ENCODE measurements at regions not wholly inside any gene's neighbourhood (a gene's known extent, or its start where the extent isn't known, plus 50 kb on each side); places are given as distances from the start of the nearest gene placed in this dataset.
A peak's percentile ranks its signal among the peaks of the same experiment; 100 is the strongest.

GRCh38 chr13:40319699-40320579 lies 346.5 kb downstream of the FOXO1 start:
- no peaks in the 10 kb centered on the region for H3K36me3 Mint-ChIP-seq (ENCODE audit: low read depth)
- H3K4me1 Mint-ChIP-seq = peaks cover 47% of the 10 kb centered on the region
- H3K27me3 Mint-ChIP-seq = no peaks in the 10 kb centered on the region
- H3K9me3 Mint-ChIP-seq = peaks cover 16% of the 10 kb centered on the region
- peak; percentile 41 for ATAC-seq (replicated peaks)
- no peak overlapping the region for H3K4me3 Mint-ChIP-seq
- peak overlapping the region; percentile 41 for H3K27ac Mint-ChIP-seq

DNA sequence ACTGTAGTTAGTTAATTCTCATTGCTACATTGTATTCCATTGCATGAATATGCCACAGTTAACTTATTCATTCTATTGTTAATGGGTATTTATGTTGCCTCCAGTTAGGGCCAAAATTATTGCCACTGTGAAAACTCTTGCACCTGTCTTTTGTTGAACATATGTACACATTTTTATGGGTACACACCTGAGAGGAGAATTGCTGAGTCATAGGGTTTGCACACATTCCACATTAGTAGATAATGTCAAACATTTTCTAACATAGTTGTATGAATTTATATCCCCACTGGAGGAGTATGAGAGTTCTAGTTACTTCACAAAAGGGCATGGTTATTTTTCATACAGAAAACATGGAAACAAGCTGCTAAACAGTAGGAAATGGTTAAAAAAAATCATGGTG lies 338.4 kb downstream of the FOXO1 start:
- Mint-ChIP-seq H3K36me3 (ENCODE audit: low read depth) (no peaks in the 10 kb centered on the region), H3K9me3 (peaks cover 13% of the 10 kb centered on the region), H3K4me1 (peaks cover 10% of the 10 kb centered on the region), H3K27ac (no peak overlapping the region), H3K4me3 (no peak overlapping the region), H3K27me3 (no peaks in the 10 kb centered on the region)
- ATAC-seq (replicated peaks) = no peak

DNA sequence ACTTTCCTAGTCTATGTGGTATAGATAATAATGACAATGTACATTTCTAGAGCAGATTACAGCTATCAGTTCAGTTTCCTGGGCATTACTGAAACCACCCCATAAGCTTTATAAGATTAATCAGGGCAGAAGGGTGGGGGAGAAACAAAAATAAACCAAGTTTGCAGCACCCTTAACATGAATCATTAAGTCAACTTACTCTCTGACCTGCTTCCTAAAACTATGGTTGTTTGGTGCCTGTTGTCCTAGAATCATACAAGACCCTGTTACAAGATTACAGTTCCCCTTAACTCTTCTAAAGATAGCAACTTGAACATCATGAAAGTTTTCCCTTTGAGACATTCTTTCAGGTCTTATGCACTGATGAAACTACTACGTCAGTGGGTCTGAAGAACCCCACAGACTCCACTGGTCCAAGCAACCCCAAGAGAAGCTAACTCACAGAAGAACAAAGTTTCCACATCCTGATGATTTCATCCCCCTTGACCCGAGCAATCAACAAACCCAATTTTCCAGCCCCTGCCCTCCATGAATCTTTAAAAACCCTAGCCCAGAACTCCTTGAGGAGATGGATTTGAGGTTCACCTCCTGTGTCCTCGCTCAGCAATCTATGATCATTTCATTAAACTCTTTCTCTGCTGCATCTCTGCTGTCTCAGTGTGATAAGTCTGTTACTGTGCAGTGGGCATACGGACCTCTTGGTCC lies 336.5 kb downstream of the FOXO1 start:
- H3K4me3 Mint-ChIP-seq = no peak overlapping the region
- H3K36me3 Mint-ChIP-seq (ENCODE audit: low read depth) = no peaks in the 10 kb centered on the region
- H3K27me3 Mint-ChIP-seq = no peaks in the 10 kb centered on the region
- peaks cover 10% of the 10 kb centered on the region for H3K4me1 Mint-ChIP-seq
- H3K9me3 Mint-ChIP-seq = peaks cover 4% of the 10 kb centered on the region
- H3K27ac Mint-ChIP-seq = no peak overlapping the region
- no peak for ATAC-seq (replicated peaks)

- Mint-ChIP-seq H3K36me3 (ENCODE audit: low read depth) (no peaks in the 10 kb centered on the region), H3K4me3 (no peak overlapping the region), H3K27me3 (no peaks in the 10 kb centered on the region), H3K9me3 (no peaks in the 10 kb centered on the region), H3K27ac (no peak overlapping the region), H3K4me1 (peaks cover 4% of the 10 kb centered on the region)
- ATAC-seq (replicated peaks) = no peak
Measured at GRCh38 chr13:40330950-40331349, 335.5 kb downstream of the FOXO1 start.

DNA sequence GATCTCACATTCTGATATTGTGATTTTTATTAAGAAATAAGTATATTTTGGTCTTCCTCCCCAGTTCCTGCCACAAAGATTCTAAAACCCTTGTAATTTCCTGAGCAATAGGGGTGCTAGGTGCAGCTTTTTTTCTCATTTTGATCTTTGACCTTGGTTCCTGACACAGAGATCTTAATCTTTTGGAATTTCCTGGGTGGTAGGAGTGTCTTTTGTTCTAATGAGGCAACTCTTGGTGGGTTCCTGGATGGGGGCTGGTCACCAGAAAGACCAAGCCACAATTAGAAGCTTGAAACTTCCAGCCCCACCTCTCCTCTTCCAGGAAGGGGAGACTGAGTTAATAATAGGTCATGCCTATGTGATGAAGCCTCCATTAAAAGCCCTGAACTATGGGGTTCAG lies 334.6 kb downstream of the FOXO1 start:
- Mint-ChIP-seq H3K4me3 (no peak overlapping the region), H3K36me3 (ENCODE audit: low read depth) (no peaks in the 10 kb centered on the region), H3K27ac (peak overlapping the region; percentile 40), H3K9me3 (no peaks in the 10 kb centered on the region), H3K4me1 (peaks cover 4% of the 10 kb centered on the region), H3K27me3 (no peaks in the 10 kb centered on the region)
- ATAC-seq (replicated peaks) = no peak

GRCh38 chr13:40333226-40333625 lies 333.2 kb downstream of the FOXO1 start:
- Mint-ChIP-seq H3K9me3 (no peaks in the 10 kb centered on the region), H3K4me3 (no peak overlapping the region), H3K27ac (peak overlapping the region; percentile 60), H3K36me3 (ENCODE audit: low read depth) (no peaks in the 10 kb centered on the region), H3K4me1 (peaks cover 4% of the 10 kb centered on the region), H3K27me3 (no peaks in the 10 kb centered on the region)
- no peak for ATAC-seq (replicated peaks)

- Mint-ChIP-seq H3K27ac (no peak overlapping the region), H3K36me3 (ENCODE audit: low read depth) (no peaks in the 10 kb centered on the region), H3K4me3 (no peak overlapping the region), H3K27me3 (no peaks in the 10 kb centered on the region), H3K4me1 (peaks cover 4% of the 10 kb centered on the region), H3K9me3 (no peaks in the 10 kb centered on the region)
- no peak for ATAC-seq (replicated peaks)
Measured at GRCh38 chr13:40334031-40334430, 332.4 kb downstream of the FOXO1 start.

GRCh38 chr13:40334616-40335015 lies 331.8 kb downstream of the FOXO1 start:
- Mint-ChIP-seq H3K27me3 (no peaks in the 10 kb centered on the region), H3K27ac (no peak overlapping the region), H3K4me3 (no peak overlapping the region), H3K9me3 (no peaks in the 10 kb centered on the region), H3K36me3 (ENCODE audit: low read depth) (no peaks in the 10 kb centered on the region), H3K4me1 (peaks cover 4% of the 10 kb centered on the region)
- no peak for ATAC-seq (replicated peaks)

GRCh38 chr13:40336228-40337221 lies 329.9 kb downstream of the FOXO1 start:
- ATAC-seq (replicated peaks) = no peak
- Mint-ChIP-seq H3K36me3 (ENCODE audit: low read depth) (no peaks in the 10 kb centered on the region), H3K9me3 (no peaks in the 10 kb centered on the region), H3K4me3 (no peak overlapping the region), H3K27ac (no peak overlapping the region), H3K4me1 (no peaks in the 10 kb centered on the region), H3K27me3 (no peaks in the 10 kb centered on the region)

GRCh38 chr13:40337651-40338050 lies 328.8 kb downstream of the FOXO1 start:
- H3K36me3 Mint-ChIP-seq (ENCODE audit: low read depth) = no peaks in the 10 kb centered on the region
- no peak for ATAC-seq (replicated peaks)

DNA sequence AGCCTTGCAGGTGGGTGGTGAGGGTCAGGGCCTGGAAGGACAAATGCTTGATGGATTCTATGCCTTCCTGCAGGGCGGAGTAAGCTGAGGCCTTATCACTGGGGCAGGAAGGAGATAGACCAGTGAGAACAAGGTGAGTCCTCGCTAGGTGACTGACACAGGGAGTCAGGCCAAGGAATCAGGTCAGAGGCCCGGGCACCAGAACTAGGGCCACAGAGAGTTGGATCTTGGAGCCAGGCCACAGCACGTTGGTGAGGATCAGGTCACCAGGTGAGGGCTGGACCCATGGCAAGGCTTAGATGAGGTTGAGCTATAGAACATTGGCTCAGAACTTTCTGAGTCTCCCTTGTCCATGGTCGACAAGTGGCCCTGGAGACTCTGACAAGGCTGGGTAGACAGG lies 328.2 kb downstream of the FOXO1 start:
- no peaks in the 10 kb centered on the region for H3K36me3 Mint-ChIP-seq (ENCODE audit: low read depth)
- H3K9me3 Mint-ChIP-seq = no peaks in the 10 kb centered on the region
- peak overlapping the region; percentile 32 for H3K27ac Mint-ChIP-seq
- ATAC-seq (replicated peaks) = no peak
- no peaks in the 10 kb centered on the region for H3K27me3 Mint-ChIP-seq
- H3K4me3 Mint-ChIP-seq = no peak overlapping the region
- no peaks in the 10 kb centered on the region for H3K4me1 Mint-ChIP-seq

More at GRCh38 chr13:40337651-40338050, 328.8 kb downstream of the FOXO1 start:
- no peak overlapping the region for H3K4me3 Mint-ChIP-seq
- no peaks in the 10 kb centered on the region for H3K9me3 Mint-ChIP-seq
- H3K27me3 Mint-ChIP-seq = no peaks in the 10 kb centered on the region
- H3K4me1 Mint-ChIP-seq = no peaks in the 10 kb centered on the region
- peak overlapping the region; percentile 32 for H3K27ac Mint-ChIP-seq

GRCh38 chr13:40340368-40341095 lies 325.9 kb downstream of the FOXO1 start:
- Mint-ChIP-seq H3K27ac (no peak overlapping the region), H3K4me3 (no peak overlapping the region), H3K27me3 (no peaks in the 10 kb centered on the region), H3K4me1 (no peaks in the 10 kb centered on the region), H3K9me3 (no peaks in the 10 kb centered on the region), H3K36me3 (ENCODE audit: low read depth) (no peaks in the 10 kb centered on the region)
- no peak for ATAC-seq (replicated peaks)

DNA sequence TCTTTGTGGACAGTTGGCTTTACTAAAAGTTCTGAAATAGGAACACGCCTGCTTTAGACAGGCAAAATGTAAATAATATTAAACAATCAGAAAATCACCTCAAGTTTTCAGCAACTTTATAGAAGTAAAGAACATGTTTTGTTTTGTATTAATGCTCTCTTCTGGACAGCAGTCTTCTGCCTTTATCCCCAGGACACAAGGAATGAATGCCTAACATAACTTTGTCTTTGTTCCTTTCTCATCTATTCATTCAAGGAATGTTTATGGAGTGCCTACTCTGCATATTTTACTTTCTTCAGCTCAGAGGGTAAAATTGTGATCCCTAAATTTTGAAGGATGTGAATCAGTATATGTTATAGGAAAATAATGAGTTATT lies 325.4 kb downstream of the FOXO1 start:
- no peak for ATAC-seq (replicated peaks)
- H3K9me3 Mint-ChIP-seq = no peaks in the 10 kb centered on the region

GRCh38 chr13:40341501-40341900 lies 324.9 kb downstream of the FOXO1 start:
- Mint-ChIP-seq H3K4me1 (no peaks in the 10 kb centered on the region), H3K9me3 (no peaks in the 10 kb centered on the region), H3K27me3 (no peaks in the 10 kb centered on the region), H3K36me3 (ENCODE audit: low read depth) (no peaks in the 10 kb centered on the region), H3K27ac (no peak overlapping the region), H3K4me3 (no peak overlapping the region)
- ATAC-seq (replicated peaks) = no peak

More for the DNA sequence above, 325.4 kb downstream of the FOXO1 start:
- Mint-ChIP-seq H3K4me1 (no peaks in the 10 kb centered on the region), H3K27me3 (no peaks in the 10 kb centered on the region), H3K27ac (no peak overlapping the region), H3K36me3 (ENCODE audit: low read depth) (no peaks in the 10 kb centered on the region), H3K4me3 (no peak overlapping the region)
